Colon (tissue), 2 donors: ENCODE measurements at regions not wholly inside any gene's neighbourhood (a gene's known extent, or its start where the extent isn't known, plus 50 kb on each side); places are given as distances from the start of the nearest gene placed in this dataset.
A peak's percentile ranks its signal among the peaks of the same experiment; 100 is the strongest.
"Not testable (repeated sequence)": the region's sequence is repeated elsewhere in the genome, so short reads cannot be mapped to it uniquely, and the experiment has no call there.

Experiments used
- FAIRE-seq: peaks from 2 replicates; lab custom pipeline; 2012; peaks lifted over from hg19 to GRCh38; lab: Jason Lieb, UNC
- donor health status: control.
- donor health status: control.

- FAIRE-seq: no peak
Observed at GRCh38 chr1:170789063-170789462, 125.1 kb downstream of the PRRX1 start.

DNA sequence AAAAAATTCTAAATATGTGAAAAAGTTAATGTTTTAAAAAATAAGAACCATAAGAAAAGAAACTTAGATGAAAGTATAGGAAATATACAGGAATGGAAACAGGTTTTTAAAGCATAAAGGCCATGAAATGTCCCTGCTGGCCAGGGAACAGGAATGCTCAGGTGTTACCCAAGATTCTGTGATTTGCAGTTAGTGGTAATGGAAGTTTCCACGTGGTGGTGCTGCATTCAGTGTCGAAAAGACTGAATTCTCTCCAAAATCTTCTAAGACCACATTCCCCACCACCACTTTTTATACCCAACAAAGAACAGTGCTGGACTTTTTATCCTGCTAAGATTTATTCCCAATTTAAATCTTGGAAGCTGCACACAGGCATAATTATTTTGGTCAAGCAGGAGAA lies 126.2 kb downstream of the PRRX1 start:
- FAIRE-seq: no peak

GRCh38 chr1:170790651-170791071 lies 126.7 kb downstream of the PRRX1 start:
- no peak for FAIRE-seq

DNA sequence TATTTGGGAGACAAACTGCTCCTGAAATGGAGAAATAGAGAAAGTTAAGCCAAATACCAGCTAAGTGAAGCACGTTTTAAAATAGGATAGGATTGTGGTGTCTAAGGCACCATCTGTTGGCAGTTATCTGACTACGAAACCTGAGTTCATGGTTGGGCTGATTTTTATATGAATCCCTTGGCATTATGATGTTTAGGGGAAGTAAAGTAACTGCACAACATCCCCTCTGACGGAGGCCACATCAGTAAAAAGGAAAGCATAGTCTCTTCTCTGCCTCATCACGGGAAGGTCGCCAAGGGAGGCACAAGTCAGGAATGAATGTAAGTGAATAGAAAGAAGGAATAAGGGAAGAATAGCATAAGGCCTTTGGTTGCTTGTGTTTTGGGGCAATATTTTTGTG lies 128.0 kb downstream of the PRRX1 start:
- FAIRE-seq: no peak

- FAIRE-seq: no peak
Observed at GRCh38 chr1:170800265-170800664, 135.1 kb upstream of the MROH9 start.

DNA sequence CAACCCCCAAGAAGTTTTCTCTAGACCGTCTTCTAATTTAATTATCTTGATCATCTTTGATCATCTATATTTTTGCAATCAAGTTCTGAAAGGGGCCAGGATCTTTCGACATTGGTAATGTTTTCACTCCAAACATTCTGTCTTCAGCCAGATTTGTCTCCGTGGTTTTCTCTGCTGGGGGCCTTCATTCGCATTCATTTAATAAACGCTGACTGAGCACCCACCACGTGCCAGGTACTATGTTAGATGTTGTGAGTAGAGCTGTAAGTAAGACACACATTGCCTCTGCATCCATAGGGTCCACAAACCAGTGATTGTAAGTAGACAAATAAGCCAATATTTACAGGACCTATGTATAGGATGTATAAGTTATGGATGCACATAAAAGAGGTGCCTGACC lies 134.5 kb upstream of the MROH9 start:
- no peak for FAIRE-seq

- no peak for FAIRE-seq
Observed at GRCh38 chr1:170803711-170804110, 131.6 kb upstream of the MROH9 start.

- FAIRE-seq: no peak
Observed at GRCh38 chr1:170804419-170804818, 130.9 kb upstream of the MROH9 start.

DNA sequence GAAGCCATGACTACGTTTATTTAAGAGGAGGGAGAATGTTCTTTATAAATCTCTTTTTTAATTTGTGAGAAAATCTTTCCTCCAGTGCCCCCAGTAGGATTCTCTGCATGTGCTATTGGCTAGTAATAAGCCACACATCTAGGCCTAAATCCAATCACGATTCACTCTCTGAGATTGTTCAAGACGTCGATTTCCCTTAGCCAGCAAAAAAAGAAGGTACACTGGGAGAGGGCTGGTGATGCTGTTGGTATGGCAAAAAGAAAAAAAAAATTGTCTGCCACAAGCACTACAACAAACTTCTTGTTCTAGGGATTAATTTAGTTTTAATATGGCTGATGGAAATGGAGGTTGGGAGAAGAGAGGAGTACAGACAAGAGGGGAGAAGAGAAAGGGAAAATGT lies 130.5 kb upstream of the MROH9 start:
- no peak for FAIRE-seq

DNA sequence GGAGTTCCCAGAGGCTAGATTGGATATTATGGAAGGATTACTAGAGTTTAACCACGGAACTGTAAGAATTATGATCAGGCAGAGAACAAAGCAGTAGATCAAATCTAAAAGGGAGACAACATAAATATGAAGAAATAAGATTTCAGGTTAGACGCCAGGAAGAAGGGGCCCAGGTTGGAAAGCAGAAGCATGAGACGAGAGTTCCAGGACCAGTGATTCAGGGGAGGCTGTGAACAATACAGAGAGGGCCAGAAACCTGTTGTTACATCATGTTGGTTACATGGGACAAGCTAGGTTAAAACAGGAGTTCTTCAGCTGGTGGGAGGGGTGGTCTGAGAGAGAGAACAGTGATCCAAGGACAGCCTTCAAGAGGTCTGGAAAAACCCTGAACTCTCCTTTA lies 128.4 kb upstream of the MROH9 start:
- no peak for FAIRE-seq

- FAIRE-seq: no peak
Observed at GRCh38 chr1:170807432-170807831, 127.9 kb upstream of the MROH9 start.

DNA sequence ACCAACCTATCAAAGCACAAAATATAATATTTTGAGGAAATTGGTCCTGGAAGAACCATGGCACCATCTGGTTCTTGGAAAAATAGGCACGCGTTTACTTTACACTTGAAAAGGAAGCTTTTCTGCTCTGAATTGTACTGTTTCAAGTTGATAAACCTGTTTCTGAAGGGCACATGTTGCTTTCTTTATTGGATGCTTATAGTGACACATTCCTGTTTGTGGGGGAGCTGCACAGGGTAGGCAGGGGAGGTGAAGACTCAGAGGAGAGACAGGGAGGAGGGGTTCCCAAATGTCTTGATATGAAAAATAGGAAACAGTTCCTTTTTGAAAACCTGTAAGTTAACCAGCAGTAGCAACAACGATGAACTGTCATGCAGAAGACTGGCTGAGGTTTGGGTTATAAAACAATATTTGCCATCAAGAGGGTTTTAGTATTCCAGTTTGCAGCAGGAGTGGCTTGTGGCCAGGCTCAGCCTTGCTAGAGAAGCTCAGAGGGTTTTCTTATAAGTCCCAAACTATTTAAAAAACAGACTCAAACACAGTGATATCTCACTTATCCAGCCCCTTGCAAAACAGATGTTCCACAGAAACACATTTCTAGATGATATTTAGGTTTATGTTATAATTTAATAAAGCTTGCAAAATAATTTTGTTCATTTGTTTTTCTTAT lies 127.0 kb upstream of the MROH9 start:
- no peak for FAIRE-seq

DNA sequence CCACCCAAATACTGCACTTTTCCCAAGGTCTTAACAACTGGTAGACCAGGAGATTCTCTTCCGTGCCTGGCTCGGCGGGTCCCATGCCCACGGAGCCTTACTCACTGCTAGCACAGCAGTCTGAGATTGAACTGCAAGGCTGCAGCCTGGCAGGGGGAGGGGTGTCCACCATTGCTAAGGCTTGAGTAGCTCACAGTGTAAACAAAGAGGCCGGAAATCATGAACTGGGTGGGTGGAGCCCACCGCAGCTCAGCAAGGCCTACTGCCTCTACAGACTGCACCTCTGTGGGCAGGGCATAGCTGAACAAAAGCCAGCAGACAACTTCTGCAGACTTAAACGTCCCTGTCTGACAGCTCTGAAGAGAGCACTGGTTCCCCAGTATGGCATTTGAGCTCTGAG lies 124.3 kb upstream of the MROH9 start:
- FAIRE-seq: not testable (repeated sequence)

- FAIRE-seq: no peak
Observed at GRCh38 chr1:170819781-170820180, 115.6 kb upstream of the MROH9 start.

GRCh38 chr1:170823120-170823519 lies 112.2 kb upstream of the MROH9 start:
- no peak for FAIRE-seq

DNA sequence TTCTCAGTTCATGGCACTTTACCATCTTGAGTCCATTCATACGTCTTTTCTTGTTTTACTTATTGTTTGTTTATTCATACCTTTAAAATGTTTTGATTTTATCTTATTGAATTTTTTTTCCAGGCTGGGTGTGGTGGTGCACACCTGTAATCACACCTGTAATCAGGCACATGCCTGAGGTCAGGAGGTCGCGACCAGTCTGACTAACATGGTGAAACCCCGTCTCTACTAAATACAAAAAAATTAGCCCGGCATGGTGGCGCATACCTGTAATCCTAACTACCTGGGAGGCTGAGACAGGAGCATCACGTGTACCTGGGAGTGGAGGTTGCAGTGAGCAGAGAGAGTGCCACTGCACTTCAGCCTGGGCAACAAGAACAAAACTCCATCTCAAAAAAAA lies 104.1 kb upstream of the MROH9 start:
- no peak for FAIRE-seq

DNA sequence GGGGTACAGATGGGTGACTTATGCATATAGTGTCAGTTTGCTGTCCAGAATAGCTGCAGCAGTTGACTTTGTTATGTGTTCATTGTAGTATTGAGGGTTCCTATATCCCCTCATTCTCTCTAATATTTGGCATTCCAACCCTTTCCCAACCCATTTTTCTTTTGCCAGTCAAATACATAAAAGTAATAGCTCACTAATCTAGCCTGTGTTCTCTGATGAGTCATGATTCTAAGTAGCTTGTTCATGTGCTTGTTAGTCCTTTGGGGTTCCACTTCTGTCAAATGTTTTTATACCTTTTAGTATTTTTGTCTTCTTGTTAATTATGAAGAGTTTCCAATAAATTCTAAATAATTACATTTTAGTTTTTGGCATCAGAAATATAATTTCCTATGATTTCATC lies 99.2 kb upstream of the MROH9 start:
- no peak for FAIRE-seq

GRCh38 chr1:170840371-170840770 lies 95.0 kb upstream of the MROH9 start:
- FAIRE-seq: peak; percentile 21

DNA sequence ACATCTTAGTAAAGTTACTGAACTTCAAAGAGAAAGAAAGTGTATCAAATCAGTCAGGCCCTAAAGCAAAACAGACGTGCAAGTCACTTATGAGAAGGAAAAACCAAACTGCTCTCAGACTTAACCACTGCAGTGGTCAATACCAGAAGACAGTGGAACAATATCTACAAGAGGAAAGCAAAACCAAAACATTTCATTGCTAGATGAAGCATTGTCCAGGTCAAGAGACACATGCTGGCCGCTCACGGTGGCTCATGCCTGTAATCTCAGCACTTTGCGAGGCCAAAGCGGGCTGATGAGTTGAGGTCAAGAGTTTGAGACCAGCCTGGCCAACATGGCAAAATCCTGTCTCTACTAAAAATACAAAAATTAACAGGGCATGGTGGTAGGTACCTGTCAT lies 82.0 kb upstream of the MROH9 start:
- FAIRE-seq: no peak

GRCh38 chr1:170853867-170854266 lies 81.5 kb upstream of the MROH9 start:
- FAIRE-seq: no peak

DNA sequence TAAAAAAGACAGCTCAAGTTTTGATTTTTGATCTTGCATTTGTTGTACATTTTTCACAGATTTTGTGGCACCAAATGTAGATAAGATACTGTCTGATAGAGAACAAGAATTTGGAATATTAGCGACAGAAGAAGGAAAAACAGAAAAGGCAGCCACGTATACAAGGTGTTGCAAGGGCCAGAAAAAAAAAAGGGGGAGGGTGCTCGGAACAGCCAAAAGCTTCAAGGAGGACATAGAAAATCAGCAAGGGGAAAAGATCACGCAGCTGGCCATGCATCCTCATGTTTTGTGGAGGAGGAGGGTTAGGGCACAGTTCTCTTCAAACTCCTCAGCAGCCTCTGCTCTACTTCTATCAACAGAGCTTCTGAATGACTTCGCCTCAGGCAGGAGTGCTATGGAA lies 80.7 kb upstream of the MROH9 start:
- no peak for FAIRE-seq

DNA sequence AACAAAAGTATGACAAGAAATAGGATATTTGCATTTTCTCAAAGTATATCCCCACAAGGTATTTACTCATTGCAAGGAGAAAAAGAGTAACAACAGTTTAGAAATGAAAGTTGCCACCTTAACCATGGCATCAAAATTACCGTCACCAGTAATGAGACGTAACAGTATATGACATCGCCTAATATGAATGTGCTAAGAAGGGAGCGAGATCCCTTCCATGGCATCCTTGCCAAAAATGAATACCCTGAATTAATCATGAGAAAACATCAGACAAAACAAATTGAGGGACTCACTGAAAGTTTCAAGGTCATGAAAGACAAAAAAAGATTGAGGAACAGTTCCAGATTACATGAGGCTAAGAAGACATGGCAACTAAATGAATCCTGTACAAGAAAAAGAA lies 78.9 kb upstream of the MROH9 start:
- no peak for FAIRE-seq

DNA sequence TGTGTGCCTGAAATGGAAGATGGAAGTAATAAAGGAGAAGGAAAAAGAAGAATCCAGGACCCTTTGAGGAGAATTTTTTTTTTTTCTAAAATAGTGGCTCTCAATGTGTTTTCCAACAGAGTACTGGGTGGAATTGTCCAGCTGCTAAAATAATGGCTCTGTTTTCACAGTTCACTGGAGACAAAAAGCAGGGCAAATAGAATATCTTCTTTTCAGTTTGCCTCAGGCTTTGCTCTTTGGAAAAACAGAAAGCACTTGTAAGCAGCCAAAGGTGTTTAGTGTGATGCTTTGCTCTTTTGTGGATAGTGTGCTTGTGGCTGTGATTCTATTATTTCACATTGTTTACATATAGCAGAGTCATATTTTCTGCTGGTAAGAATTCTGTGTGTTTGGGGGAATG lies 77.4 kb upstream of the MROH9 start:
- FAIRE-seq: no peak

DNA sequence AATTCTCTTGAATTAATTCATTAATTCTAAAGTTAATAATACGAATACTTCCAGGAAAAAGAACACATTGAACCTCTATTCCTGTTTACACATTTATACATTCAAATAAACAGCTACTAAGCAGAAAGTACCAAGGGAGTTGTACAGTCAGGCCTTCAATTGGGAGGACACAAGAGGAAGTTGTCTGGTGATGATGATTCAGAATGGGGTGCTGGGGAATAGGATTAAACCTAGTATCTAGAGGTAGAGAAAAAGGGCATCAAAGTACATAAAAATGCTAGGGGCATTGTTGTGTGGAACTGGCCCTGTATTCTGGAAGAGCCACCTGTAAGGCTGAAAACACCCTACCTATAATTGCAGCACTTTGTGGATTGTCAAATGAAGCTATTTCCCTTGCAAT lies 71.7 kb upstream of the MROH9 start:
- FAIRE-seq: no peak

GRCh38 chr1:170864238-170864637 lies 71.1 kb upstream of the MROH9 start:
- no peak for FAIRE-seq
